CD14-positive monocyte (primary cell): ENCODE measurements at regions not wholly inside any gene's neighbourhood (a gene's known extent, or its start where the extent isn't known, plus 50 kb on each side); places are given as distances from the start of the nearest gene placed in this dataset.

Source experiments
- DNase-seq, 3 donors: peaks; one replicate each; pipeline ENCODE4 v3.0.0-alpha.2; 2011 to 2022
- H2AFZ ChIP-seq: 2 replicates; pipeline ENCODE4 v1.6.0; 2012; ENCODE audit warnings: mild to moderate bottlenecking, low read depth, low read length, inconsistent platforms; ENCODE audit not compliant: insufficient read depth, poor library complexity, severe bottlenecking
- H3K27ac ChIP-seq, 2 donors: 1 replicate in 1 of 2; 2 replicates in 1 of 2; pipeline ENCODE4 v1.5.1; 2012 to 2013; ENCODE audit warnings: low read length in 2 of 2, control low read depth in 1 of 2, inconsistent platforms in 1 of 2, low read depth in 1 of 2, mild to moderate bottlenecking in 1 of 2
- H3K27me3 ChIP-seq, 2 donors: one replicate each; pipeline versions ENCODE4 v1.6.0 to v1.6.1; 2011 to 2013; ENCODE audit warnings: low read length in 2 of 2; ENCODE audit not compliant: control insufficient read depth in 2 of 2, insufficient read depth in 2 of 2
- H3K36me3 ChIP-seq, 2 donors: replicated peaks in 1 of 2; 1 replicate in 1 of 2; 2 replicates in 1 of 2; pipeline versions ENCODE4 v1.5.1 to v1.6.1; 2012 to 2013; ENCODE audit warnings: low read length in 2 of 2, control low read depth in 1 of 2, inconsistent platforms in 1 of 2, mild to moderate bottlenecking in 1 of 2; ENCODE audit not compliant: insufficient read depth in 2 of 2, control insufficient read depth in 1 of 2
- H3K4me1 ChIP-seq, 2 donors: 1 replicate in 1 of 2; 2 replicates in 1 of 2; pipeline versions ENCODE4 v1.5.1 to v1.6.1; 2012 to 2013; ENCODE audit warnings: low read length in 2 of 2, control low read depth in 1 of 2, inconsistent platforms in 1 of 2, mild to moderate bottlenecking in 1 of 2, moderate library complexity in 1 of 2; ENCODE audit not compliant: insufficient read depth in 2 of 2, control insufficient read depth in 1 of 2
- H3K4me2 ChIP-seq: replicated peaks from 2 replicates; pipeline ENCODE3; 2012; ENCODE audit warnings: low read length, moderate library complexity, mild to moderate bottlenecking; ENCODE audit not compliant: poor library complexity, severe bottlenecking; ENCODE audit errors: extremely low read depth
- H3K4me3 ChIP-seq, 3 experiments: fragments of 200-600 bp in 1 of 3; sonication (generic) in 1 of 3; replicated peaks in 1 of 3; 1 replicate in 2 of 3; 2 replicates in 1 of 3; pipeline ENCODE4 v1.5.1; 2011 to 2013; ENCODE audit warnings: low read length in 3 of 3, mild to moderate bottlenecking in 3 of 3, control low read depth in 2 of 3, low read depth in 2 of 3, inconsistent platforms in 1 of 3, moderate library complexity in 1 of 3
- H3K79me2 ChIP-seq: 2 replicates; pipeline ENCODE4 v1.6.0; 2012; ENCODE audit warnings: mild to moderate bottlenecking, control low read depth, inconsistent platforms, low read length, moderate library complexity; ENCODE audit not compliant: insufficient read depth
- H3K9ac ChIP-seq: 2 replicates; pipeline ENCODE4 v1.6.0; 2017; ENCODE audit warnings: low read length, mild to moderate bottlenecking; ENCODE audit not compliant: insufficient read depth, poor library complexity, severe bottlenecking
- H3K9me3 ChIP-seq, 2 donors: replicated peaks in 1 of 2; 1 replicate in 1 of 2; 2 replicates in 1 of 2; pipeline versions ENCODE4 v1.5.1 to v1.6.1; 2012 to 2013; ENCODE audit warnings: low read length in 2 of 2, control low read depth in 1 of 2; ENCODE audit not compliant: control insufficient read depth in 1 of 2, insufficient read depth in 1 of 2
- H4K20me1 ChIP-seq: 2 replicates; pipeline ENCODE4 v1.6.0; 2012; ENCODE audit warnings: mild to moderate bottlenecking, low read length, control low read depth, moderate library complexity; ENCODE audit not compliant: insufficient read depth
- H3K27ac Mint-ChIP-seq, 7 donors: one replicate each; pipeline ENCODE4 v1.8.0; 2020; ENCODE audit warnings: mild to moderate bottlenecking in 7 of 7, mixed read lengths in 7 of 7, moderate library complexity in 6 of 7, inconsistent platforms in 2 of 7
- H3K27me3 Mint-ChIP-seq, 3 donors: one replicate each; pipeline ENCODE4 v1.8.0; 2021 to 2022; ENCODE audit warnings: low read depth in 3 of 3, mild to moderate bottlenecking in 3 of 3, mixed read lengths in 3 of 3, moderate library complexity in 3 of 3, inconsistent platforms in 1 of 3
- H3K36me3 Mint-ChIP-seq, 2 donors: one replicate each; pipeline ENCODE4 v1.8.0; 2020; ENCODE audit warnings: mixed read lengths in 2 of 2, inconsistent platforms in 1 of 2, mild to moderate bottlenecking in 1 of 2
- H3K4me1 Mint-ChIP-seq: one replicate; pipeline ENCODE4 v1.8.0; 2020; ENCODE audit warnings: mild to moderate bottlenecking, mixed read lengths
- H3K4me3 Mint-ChIP-seq, 2 donors: one replicate each; pipeline ENCODE4 v1.8.0; 2020; ENCODE audit warnings: mild to moderate bottlenecking in 2 of 2, mixed read lengths in 2 of 2, moderate library complexity in 1 of 2
- H3K9me3 Mint-ChIP-seq, 7 donors: one replicate each; pipeline ENCODE4 v1.8.0; 2020 to 2022; ENCODE audit warnings: mixed read lengths in 7 of 7, mild to moderate bottlenecking in 6 of 7, moderate library complexity in 6 of 7, inconsistent platforms in 2 of 7
- WGBS: methylation state at CpG from one replicate; pipeline ENCODE4 v1.1.5; 2013; ENCODE audit warnings: missing lambda C conversion rate; ENCODE audit not compliant: insufficient coverage; 5-methylcytosine and 5-hydroxymethylcytosine counted together
- intact Hi-C, 2 donors: fragments of 100-400 bp; cut with micrococcal nuclease; formaldehyde crosslinking; loops; one replicate each; pipeline versions ENCODE4 v1.15.0 to v1.15.1; 2023
- TF ChIP-seq, protein P1 (sequence below): fragments of 200-600 bp; IDR thresholded peaks from one replicate; pipeline ENCODE4 v1.8.0; 2022; ENCODE audit warnings: antibody characterized with exemption, mild to moderate bottlenecking

DNA sequence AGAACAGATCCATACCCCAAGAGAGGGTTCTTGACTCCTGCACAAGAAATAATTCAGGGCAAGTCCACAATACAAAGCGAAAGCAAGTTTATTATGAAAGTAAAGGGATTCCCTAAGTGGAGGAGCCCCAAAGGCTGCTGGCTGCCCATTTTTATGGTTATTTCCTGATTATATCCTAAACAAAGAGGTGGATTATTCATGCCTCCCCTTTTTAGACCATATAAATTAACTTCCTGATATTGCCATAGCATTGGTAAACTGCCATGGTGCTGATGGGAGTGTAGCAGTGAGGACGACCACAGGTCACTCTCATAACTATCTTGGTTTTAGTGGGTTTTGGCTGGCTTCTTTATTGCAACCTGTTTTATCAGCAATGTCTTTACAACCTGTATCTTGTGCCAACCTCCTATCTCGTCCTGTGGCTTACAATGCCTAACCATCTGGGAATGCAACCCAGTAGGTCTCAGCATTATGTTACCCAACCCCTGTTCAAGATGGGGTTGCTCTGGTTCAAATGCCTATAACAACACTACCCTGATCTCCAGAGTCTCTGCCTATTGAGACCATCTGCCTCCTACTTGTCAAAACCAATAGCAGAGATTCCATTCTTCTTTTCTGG lies 154.4 kb upstream of the GRAMD2B start:
- Histone ChIP-seq H3K27ac (no peak overlapping the region), H3K9me3 (peaks cover 0 to 7% of the 10 kb centered on the region in 2 donors), H3K27me3 (no peaks in the 10 kb centered on the region), H4K20me1 (no peaks in the 10 kb centered on the region), H3K79me2 (no peaks in the 10 kb centered on the region), H2AFZ (no peak overlapping the region), H3K9ac (no peak overlapping the region), H3K36me3 (no peaks in the 10 kb centered on the region), H3K4me3 (no peak overlapping the region), H3K4me1 (no peaks in the 10 kb centered on the region), H3K4me2 (no peak overlapping the region)
- WGBS = 88% methylated on average over 1 of the region's 3 CpGs
- no peak for DNase-seq
- Mint-ChIP-seq H3K4me3 (no peak overlapping the region), H3K9me3 (peaks cover 0 to 12% (median 5%) of the 10 kb centered on the region in 7 donors), H3K36me3 (no peaks in the 10 kb centered on the region), H3K27ac (no peak overlapping the region), H3K27me3 (peaks cover 0 to 2% (median 0%) of the 10 kb centered on the region in 3 donors), H3K4me1 (no peaks in the 10 kb centered on the region)
- intact Hi-C loops = no loop called here
- TF ChIP-seq, protein P1, sequence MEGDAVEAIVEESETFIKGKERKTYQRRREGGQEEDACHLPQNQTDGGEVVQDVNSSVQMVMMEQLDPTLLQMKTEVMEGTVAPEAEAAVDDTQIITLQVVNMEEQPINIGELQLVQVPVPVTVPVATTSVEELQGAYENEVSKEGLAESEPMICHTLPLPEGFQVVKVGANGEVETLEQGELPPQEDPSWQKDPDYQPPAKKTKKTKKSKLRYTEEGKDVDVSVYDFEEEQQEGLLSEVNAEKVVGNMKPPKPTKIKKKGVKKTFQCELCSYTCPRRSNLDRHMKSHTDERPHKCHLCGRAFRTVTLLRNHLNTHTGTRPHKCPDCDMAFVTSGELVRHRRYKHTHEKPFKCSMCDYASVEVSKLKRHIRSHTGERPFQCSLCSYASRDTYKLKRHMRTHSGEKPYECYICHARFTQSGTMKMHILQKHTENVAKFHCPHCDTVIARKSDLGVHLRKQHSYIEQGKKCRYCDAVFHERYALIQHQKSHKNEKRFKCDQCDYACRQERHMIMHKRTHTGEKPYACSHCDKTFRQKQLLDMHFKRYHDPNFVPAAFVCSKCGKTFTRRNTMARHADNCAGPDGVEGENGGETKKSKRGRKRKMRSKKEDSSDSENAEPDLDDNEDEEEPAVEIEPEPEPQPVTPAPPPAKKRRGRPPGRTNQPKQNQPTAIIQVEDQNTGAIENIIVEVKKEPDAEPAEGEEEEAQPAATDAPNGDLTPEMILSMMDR = no peak

DNA sequence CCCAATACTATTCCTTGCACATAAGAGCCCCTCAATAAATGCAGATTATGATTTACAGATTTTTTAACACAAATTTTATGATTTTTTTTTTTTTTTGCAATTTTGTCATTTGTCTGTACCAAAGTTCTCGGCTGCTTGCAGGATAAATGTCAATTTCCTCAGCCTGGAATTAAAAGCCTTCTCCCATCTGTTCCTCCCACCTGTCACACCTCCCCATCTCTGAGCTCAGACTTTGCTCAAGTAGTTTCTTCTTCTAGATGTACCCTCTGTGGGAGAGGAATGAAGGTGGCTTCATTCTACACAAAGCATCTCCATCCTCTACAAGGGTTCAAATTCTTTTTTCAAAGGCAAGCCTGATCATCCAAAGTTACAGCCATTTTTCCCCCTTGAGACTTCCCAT lies 153.7 kb upstream of the GRAMD2B start:
- Histone ChIP-seq H3K27me3 (no peaks in the 10 kb centered on the region), H3K27ac (no peak overlapping the region), H3K36me3 (no peaks in the 10 kb centered on the region), H3K9me3 (peaks cover 0 to 7% of the 10 kb centered on the region in 2 donors), H3K79me2 (no peaks in the 10 kb centered on the region), H3K4me3 (no peak overlapping the region), H3K4me1 (no peaks in the 10 kb centered on the region), H3K4me2 (no peak overlapping the region), H4K20me1 (no peaks in the 10 kb centered on the region), H2AFZ (no peak overlapping the region), H3K9ac (no peak overlapping the region)
- Mint-ChIP-seq H3K4me1 (no peaks in the 10 kb centered on the region), H3K4me3 (no peak overlapping the region), H3K27ac (no peak overlapping the region), H3K9me3 (peaks cover 0 to 12% (median 5%) of the 10 kb centered on the region in 7 donors), H3K27me3 (peaks cover 0 to 2% (median 0%) of the 10 kb centered on the region in 3 donors), H3K36me3 (no peaks in the 10 kb centered on the region)
- WGBS = no CpG with 5 or more reads among the region's 1 CpG
- DNase-seq = no peak
- intact Hi-C loops = no loop called here
- TF ChIP-seq, protein P1 = no peak
